ENCODE measurements at regions not wholly inside any gene's neighbourhood (a gene's known extent, or its start where the extent isn't known, plus 50 kb on each side); places are given as distances from the start of the nearest gene placed in this dataset.
A peak's percentile ranks its signal among the peaks of the same experiment; 100 is the strongest.
"Not testable (repeated sequence)": the region's sequence is repeated elsewhere in the genome, so short reads cannot be mapped to it uniquely, and the experiment has no call there.

- FAIRE-seq: no peak
Observed at GRCh38 chr6:120786682-120787081, 547.6 kb downstream of the TBC1D32 start.

- no peak for FAIRE-seq
Observed at GRCh38 chr6:120786256-120786655, 548.0 kb downstream of the TBC1D32 start.

GRCh38 chr6:120785459-120786086 is 548.7 kb downstream of the TBC1D32 start:
- FAIRE-seq: no peak

DNA sequence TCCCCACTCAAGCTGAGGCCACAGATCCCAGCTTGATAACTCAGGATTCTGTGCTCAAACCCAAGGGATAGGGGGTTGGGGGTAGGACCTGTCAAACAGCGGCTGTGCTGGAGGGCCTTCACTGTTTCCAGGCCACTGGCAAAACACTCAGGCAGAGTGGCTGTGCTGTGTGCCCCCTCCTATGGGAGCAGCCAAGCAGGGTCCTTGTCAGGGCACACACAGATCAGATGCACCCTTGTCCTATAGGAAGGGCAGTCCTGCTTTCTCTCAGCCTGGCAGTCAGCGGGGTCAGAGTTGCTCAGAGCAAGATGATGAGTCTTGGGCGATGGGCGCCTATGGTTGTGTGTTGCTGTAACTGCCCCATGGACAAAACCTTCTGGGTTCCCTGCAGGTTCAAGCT is 554.8 kb downstream of the TBC1D32 start:
- FAIRE-seq: no peak

- FAIRE-seq: no peak
Observed at GRCh38 chr6:120775698-120776097, 558.6 kb downstream of the TBC1D32 start.

- FAIRE-seq: no peak
Observed at GRCh38 chr6:120774275-120774674, 560.0 kb downstream of the TBC1D32 start.

DNA sequence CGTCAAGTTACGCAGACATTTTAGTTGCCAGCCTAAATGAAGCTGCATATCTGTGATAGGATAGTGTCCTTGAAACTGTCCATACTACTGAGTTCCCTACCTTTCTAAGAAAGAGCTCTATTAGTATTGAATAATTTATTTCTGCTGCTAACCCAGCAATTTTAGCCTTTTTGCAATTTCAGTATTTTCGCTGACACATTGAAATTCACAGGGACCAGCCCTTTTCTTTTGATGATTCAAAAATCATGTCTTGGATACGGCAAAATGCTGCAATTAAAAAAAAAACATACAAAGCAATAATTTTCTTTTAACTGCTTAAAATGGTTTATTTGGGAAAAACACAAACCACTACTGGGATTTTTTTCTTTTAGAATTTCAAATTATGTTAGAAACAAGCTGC is 563.3 kb downstream of the TBC1D32 start:
- FAIRE-seq: peak; percentile 26

DNA sequence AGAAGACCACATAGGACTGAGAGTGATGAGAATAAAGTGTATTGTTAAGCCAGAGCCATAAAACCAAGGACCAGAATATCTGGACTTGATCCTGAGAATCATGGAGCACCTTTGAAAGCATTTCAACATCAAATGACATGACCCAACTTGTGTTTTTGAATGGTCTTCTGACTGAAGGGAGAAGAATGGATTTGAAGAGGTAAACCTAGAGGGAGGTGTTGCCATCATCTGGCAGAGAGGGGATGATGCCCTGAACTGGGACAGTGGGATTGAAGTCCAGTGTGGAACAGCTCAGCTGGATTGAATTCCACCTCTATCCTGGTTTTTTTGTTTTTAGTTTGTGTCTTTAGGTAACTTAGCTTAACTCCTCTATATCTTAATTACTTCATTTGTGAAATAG is 570.0 kb downstream of the TBC1D32 start:
- no peak for FAIRE-seq

- no peak for FAIRE-seq
Observed at GRCh38 chr6:120759570-120759969, 574.7 kb downstream of the TBC1D32 start.

DNA sequence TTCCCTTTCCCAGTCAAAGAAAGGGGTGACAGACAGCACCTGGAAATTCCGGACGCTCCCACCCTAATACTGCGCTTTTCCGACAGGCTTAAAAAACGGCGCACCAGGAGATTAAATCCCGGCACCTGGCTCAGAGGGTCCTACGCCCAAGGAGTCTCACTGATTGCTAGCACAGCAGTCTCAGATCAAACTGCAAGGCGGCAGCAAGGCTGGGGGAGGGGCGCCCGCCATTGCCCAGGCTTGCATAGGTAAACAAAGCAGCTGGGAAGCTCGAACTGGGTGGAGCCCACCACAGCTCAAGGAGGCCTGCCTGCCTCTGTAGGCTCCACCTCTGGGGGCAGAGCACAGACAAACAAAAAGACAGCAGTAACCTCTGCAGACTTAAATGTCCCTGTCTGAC is 585.7 kb downstream of the TBC1D32 start:
- FAIRE-seq: not testable (repeated sequence)

GRCh38 chr6:120736740-120737139 is 597.5 kb downstream of the TBC1D32 start:
- FAIRE-seq: no peak

DNA sequence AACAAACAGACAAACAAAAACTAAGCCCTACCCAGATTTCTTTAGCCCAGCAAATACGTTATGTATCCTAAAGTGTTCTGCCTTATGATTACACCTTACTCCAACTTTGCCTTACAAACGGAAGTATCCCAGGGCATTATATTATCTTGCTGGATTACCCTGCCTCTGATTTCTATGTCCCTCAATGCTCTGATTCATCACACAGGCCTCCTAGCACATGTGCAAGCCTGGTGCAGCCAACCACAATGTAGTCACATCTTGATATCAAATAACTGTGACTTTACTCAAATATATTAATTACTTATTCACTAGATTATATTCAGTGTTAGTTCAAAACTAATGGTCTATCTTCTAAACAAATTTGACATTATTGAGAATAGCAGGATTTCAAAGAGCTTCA is 598.6 kb downstream of the TBC1D32 start:
- no peak for FAIRE-seq

GRCh38 chr6:120711255-120711654 is 623.0 kb downstream of the TBC1D32 start:
- no peak for FAIRE-seq

- peak; percentile 92 for FAIRE-seq
Observed at GRCh38 chr6:120700001-120700400, 634.3 kb downstream of the TBC1D32 start.

DNA sequence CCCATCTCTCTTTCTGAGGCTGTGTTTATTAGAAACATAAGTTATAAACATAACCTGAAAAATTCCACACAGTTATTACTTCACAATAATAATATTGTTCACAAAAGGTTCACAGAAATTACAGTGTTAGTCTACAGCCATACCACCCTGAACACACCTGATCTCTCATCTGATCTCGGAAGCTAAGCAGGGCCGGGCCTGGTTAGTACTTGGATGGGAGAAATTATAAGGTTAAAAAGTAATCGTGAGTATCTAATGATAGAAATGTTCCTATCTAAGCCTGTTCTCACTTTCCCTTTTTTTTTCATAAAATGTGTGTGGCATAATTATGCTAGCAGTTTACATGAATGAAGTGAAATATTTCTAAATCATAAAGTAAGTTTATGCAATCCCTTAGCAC is 647.8 kb downstream of the TBC1D32 start:
- FAIRE-seq: no peak

GRCh38 chr6:120682145-120682544 is 652.1 kb downstream of the TBC1D32 start:
- FAIRE-seq: no peak

DNA sequence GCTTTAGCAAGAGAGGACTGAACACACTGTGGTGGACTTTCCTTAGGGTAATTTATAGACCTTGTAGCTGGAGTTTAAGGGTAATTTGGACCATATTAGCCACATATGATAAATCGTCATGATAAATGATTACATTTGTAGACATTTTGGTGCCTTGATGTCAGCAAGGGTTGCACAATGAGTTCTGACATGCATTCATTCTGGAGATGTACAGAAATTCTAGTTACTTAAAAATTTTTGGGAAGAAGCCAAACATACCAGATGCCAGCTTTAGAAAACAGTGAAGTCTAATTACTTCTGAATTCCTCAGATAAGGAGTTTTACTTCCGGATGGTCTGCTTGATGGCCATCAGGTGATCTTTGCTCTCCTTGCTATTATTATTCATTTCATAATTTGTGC is 653.1 kb downstream of the TBC1D32 start:
- no peak for FAIRE-seq

- FAIRE-seq: no peak
Observed at GRCh38 chr6:120675886-120676285, 658.4 kb downstream of the TBC1D32 start.

DNA sequence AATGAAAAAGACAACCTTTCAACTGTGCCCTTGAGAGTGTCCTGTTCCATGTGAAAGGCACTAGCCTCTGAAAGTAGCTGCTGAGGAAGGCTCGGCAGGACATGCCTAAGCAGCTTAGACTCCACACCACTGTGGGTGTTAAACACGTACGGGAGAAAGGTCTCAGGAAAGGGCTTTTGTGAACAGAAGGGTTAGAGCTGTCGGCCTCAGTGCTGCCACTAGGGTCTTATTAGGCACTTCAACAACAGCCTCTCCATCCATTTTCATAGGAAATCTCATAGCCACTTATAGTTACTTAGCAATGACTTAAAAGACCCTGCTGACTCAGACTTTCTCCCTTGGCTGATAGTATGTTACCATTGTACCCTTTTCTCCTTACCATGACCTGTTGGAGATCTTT is 662.8 kb downstream of the TBC1D32 start:
- FAIRE-seq: no peak

GRCh38 chr6:120652506-120652905 is 681.8 kb downstream of the TBC1D32 start:
- FAIRE-seq: no peak

DNA sequence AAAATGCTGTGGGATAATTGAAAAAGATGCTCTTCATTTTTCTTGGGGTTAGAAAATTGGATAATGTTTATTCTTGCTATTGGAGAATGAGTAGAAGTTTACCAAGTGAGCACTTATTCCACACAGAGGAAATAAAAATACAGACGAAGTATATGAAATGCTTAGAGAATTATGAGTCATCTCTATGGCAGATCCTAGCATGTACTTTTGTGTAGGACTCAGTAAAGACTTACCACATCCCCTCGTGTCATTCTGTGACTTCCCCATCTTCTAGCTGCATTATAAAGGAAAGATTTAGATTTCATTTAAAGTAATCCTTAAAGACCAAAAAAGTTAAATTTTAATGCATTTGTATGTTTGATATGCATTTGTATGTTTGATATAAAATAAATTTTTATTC is 685.6 kb downstream of the TBC1D32 start:
- FAIRE-seq: no peak

- no peak for FAIRE-seq
Observed at GRCh38 chr6:120646101-120646500, 688.2 kb downstream of the TBC1D32 start.

DNA sequence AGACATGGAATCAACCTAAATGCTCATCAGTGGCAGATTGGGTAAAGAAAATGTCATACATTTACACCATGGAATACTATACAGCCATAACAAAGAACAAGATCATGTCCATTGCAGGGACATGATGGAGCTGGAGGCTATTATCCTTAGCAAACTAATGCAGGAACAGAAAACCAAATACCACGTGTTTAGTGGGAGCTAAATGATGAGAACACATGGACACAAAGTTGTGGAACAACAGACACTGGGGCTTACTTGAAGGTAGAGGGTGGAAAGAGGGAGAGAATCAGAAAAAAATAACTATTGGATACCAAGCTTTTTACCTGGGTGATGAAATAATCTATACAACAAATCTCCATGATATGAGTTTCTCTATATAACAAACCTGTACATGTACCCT is 701.3 kb downstream of the TBC1D32 start:
- no peak for FAIRE-seq

- FAIRE-seq: no peak
Observed at GRCh38 chr6:120627612-120628011, 706.7 kb downstream of the TBC1D32 start.

DNA sequence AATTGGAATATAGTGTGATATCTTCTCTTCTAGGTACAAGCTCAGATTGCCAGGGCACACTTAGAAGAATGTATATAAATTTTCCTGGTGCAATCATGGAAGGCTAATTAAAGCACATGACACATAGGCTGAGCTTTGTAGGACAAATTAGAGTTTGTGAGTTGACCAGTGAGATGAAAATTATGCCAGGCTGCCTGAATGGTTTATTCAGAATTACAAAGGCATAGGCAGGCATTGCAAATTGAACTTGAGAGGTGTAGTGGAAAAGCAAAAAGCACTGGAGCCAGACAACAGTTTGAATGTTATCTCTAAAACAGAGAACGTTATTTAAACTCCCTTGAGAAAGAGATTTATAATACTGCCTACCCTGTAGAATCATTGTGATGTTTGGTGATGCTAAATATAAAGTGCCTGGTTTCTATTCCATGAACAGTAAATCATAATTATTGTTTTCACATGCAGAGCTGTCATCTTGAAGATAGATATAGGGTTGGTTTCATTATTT is 712.1 kb downstream of the TBC1D32 start:
- no peak for FAIRE-seq

Measured in endometrium (tissue), 2 donors.